HG03439 (cell line): ENCODE measurements at regions not wholly inside any gene's neighbourhood (a gene's known extent, or its start where the extent isn't known, plus 50 kb on each side); places are given as distances from the start of the nearest gene placed in this dataset.

Source experiments
- ATAC-seq: cut with Tn5 transposase; IDR thresholded peaks from one replicate; pipeline ENCODE4 v1.9.1; 2021; ENCODE audit warnings: mild to moderate bottlenecking, moderate library complexity; ENCODE audit not compliant: unreplicated experiment

- ATAC-seq, result no peak
Measured at GRCh38 chr7:115106316-115106715, 184.4 kb downstream of the MDFIC start.

GRCh38 chr7:115102738-115103137, 180.8 kb downstream of the MDFIC start:
- no peak for ATAC-seq

GRCh38 chr7:115101199-115101598, 179.3 kb downstream of the MDFIC start:
- ATAC-seq, result no peak

- no peak for ATAC-seq
Measured at GRCh38 chr7:115099906-115100305, 178.0 kb downstream of the MDFIC start.

- no peak for ATAC-seq
Measured at GRCh38 chr7:115097175-115097671, 175.3 kb downstream of the MDFIC start.

- no peak for ATAC-seq
Measured at GRCh38 chr7:115096262-115096661, 174.4 kb downstream of the MDFIC start.

- ATAC-seq, result no peak
Measured at GRCh38 chr7:115094163-115094562, 172.3 kb downstream of the MDFIC start.

- no peak for ATAC-seq
Measured at GRCh38 chr7:115088893-115089292, 167.0 kb downstream of the MDFIC start.

GRCh38 chr7:115087437-115087836, 165.5 kb downstream of the MDFIC start:
- no peak for ATAC-seq

- no peak for ATAC-seq
Measured at GRCh38 chr7:115086146-115086841, 164.4 kb downstream of the MDFIC start.

- ATAC-seq, result no peak
Measured at GRCh38 chr7:115085421-115085820, 163.5 kb downstream of the MDFIC start.

GRCh38 chr7:115083935-115084334, 162.0 kb downstream of the MDFIC start:
- ATAC-seq, result no peak

GRCh38 chr7:115081772-115082171, 159.9 kb downstream of the MDFIC start:
- no peak for ATAC-seq

- ATAC-seq, result no peak
Measured at GRCh38 chr7:115078851-115079250, 157.0 kb downstream of the MDFIC start.

- ATAC-seq, result no peak
Measured at GRCh38 chr7:115078386-115078785, 156.5 kb downstream of the MDFIC start.

GRCh38 chr7:115070311-115070710, 148.4 kb downstream of the MDFIC start:
- no peak for ATAC-seq
